ENCODE measurements at regions not wholly inside any gene's neighbourhood (a gene's known extent, or its start where the extent isn't known, plus 50 kb on each side); places are given as distances from the start of the nearest gene placed in this dataset.

GRCh38 chr10:90148116-90148855, 446.9 kb downstream of the KIF20B start:
- DNase-seq (ENCODE audit: low spot score) (no peak), ATAC-seq (ENCODE audit: low FRiP score) (no peak)
- TF ChIP-seq CTCF (IDR thresholded peaks at IDR 0.05) = no peak

- no peak for ATAC-seq (ENCODE audit: low FRiP score)
- no peak for DNase-seq (ENCODE audit: low spot score)
- no peak for TF ChIP-seq CTCF (IDR thresholded peaks at IDR 0.05)
These were observed 448.2 kb downstream of the KIF20B start for GRCh38 chr10:90149563-90149962.

- TF ChIP-seq CTCF (IDR thresholded peaks at IDR 0.05) = no peak
- ATAC-seq (ENCODE audit: low FRiP score) = no peak
- no peak for DNase-seq (ENCODE audit: low spot score)
These were observed 461.0 kb downstream of the KIF20B start for GRCh38 chr10:90162271-90162853.

GRCh38 chr10:90167174-90168064, 466.0 kb downstream of the KIF20B start:
- ATAC-seq (ENCODE audit: low FRiP score) (no peak), DNase-seq (ENCODE audit: low spot score) (no peak)
- no peak for TF ChIP-seq CTCF (IDR thresholded peaks at IDR 0.05)

- ATAC-seq (ENCODE audit: low FRiP score) (no peak), DNase-seq (ENCODE audit: low spot score) (no peak)
- no peak for TF ChIP-seq CTCF (IDR thresholded peaks at IDR 0.05)
These were observed 466.9 kb downstream of the KIF20B start for GRCh38 chr10:90168244-90168643.

- DNase-seq (ENCODE audit: low spot score) (no peak), ATAC-seq (ENCODE audit: low FRiP score) (no peak)
- TF ChIP-seq CTCF (IDR thresholded peaks at IDR 0.05) = no peak
These were observed 469.8 kb downstream of the KIF20B start for GRCh38 chr10:90171014-90171722.

All from omental fat pad (tissue), 3 donors.